GM19395 (cell line): ENCODE measurements at regions not wholly inside any gene's neighbourhood (a gene's known extent, or its start where the extent isn't known, plus 50 kb on each side); places are given as distances from the start of the nearest gene placed in this dataset.
"Not testable (repeated sequence)": the region's sequence is repeated elsewhere in the genome, so short reads cannot be mapped to it uniquely, and the experiment has no call there.

ENCODE experiments used
- ATAC-seq: cut with Tn5 transposase; IDR thresholded peaks from one replicate; pipeline ENCODE4 v1.9.1; 2021; ENCODE audit warnings: mild to moderate bottlenecking, moderate library complexity; ENCODE audit not compliant: unreplicated experiment

- ATAC-seq: no peak
Measured at GRCh38 chr13:87295636-87296035, 375.5 kb upstream of the SLITRK5 start.

- ATAC-seq: no peak
Measured at GRCh38 chr13:87302034-87302433, 369.1 kb upstream of the SLITRK5 start.

GRCh38 chr13:87302931-87303330, 368.2 kb upstream of the SLITRK5 start:
- ATAC-seq: no peak

- no peak for ATAC-seq
Measured at GRCh38 chr13:87311165-87311564, 360.0 kb upstream of the SLITRK5 start.

GRCh38 chr13:87314822-87315221, 356.3 kb upstream of the SLITRK5 start:
- ATAC-seq: no peak

GRCh38 chr13:87322386-87322785, 348.8 kb upstream of the SLITRK5 start:
- ATAC-seq: no peak

- no peak for ATAC-seq
Measured at GRCh38 chr13:87324558-87324957, 346.6 kb upstream of the SLITRK5 start.

- no peak for ATAC-seq
Measured at GRCh38 chr13:87331178-87331577, 340.0 kb upstream of the SLITRK5 start.

- ATAC-seq: no peak
Measured at GRCh38 chr13:87333599-87333998, 337.6 kb upstream of the SLITRK5 start.

- ATAC-seq: no peak
Measured at GRCh38 chr13:87334176-87334575, 337.0 kb upstream of the SLITRK5 start.

- ATAC-seq: not testable (repeated sequence)
Measured at GRCh38 chr13:87336346-87336889, 334.8 kb upstream of the SLITRK5 start.

- ATAC-seq: no peak
Measured at GRCh38 chr13:87344176-87344575, 327.0 kb upstream of the SLITRK5 start.

- no peak for ATAC-seq
Measured at GRCh38 chr13:87355451-87355850, 315.7 kb upstream of the SLITRK5 start.

GRCh38 chr13:87356314-87356713, 314.9 kb upstream of the SLITRK5 start:
- ATAC-seq: no peak

- no peak for ATAC-seq
Measured at GRCh38 chr13:87358319-87358718, 312.9 kb upstream of the SLITRK5 start.

- no peak for ATAC-seq
Measured at GRCh38 chr13:87361216-87361615, 310.0 kb upstream of the SLITRK5 start.

- ATAC-seq: no peak
Measured at GRCh38 chr13:87368639-87369038, 302.5 kb upstream of the SLITRK5 start.

GRCh38 chr13:87376081-87376480, 295.1 kb upstream of the SLITRK5 start:
- ATAC-seq: no peak

- ATAC-seq: no peak
Measured at GRCh38 chr13:87384099-87384498, 287.1 kb upstream of the SLITRK5 start.

GRCh38 chr13:87393358-87393757, 277.8 kb upstream of the SLITRK5 start:
- ATAC-seq: no peak

GRCh38 chr13:87398047-87398446, 273.1 kb upstream of the SLITRK5 start:
- no peak for ATAC-seq

GRCh38 chr13:87403748-87404432, 267.3 kb upstream of the SLITRK5 start:
- ATAC-seq: no peak

- ATAC-seq: no peak
Measured at GRCh38 chr13:87426742-87427141, 244.4 kb upstream of the SLITRK5 start.
